ENCODE measurements at regions not wholly inside any gene's neighbourhood (a gene's known extent, or its start where the extent isn't known, plus 50 kb on each side); places are given as distances from the start of the nearest gene placed in this dataset.

DNA sequence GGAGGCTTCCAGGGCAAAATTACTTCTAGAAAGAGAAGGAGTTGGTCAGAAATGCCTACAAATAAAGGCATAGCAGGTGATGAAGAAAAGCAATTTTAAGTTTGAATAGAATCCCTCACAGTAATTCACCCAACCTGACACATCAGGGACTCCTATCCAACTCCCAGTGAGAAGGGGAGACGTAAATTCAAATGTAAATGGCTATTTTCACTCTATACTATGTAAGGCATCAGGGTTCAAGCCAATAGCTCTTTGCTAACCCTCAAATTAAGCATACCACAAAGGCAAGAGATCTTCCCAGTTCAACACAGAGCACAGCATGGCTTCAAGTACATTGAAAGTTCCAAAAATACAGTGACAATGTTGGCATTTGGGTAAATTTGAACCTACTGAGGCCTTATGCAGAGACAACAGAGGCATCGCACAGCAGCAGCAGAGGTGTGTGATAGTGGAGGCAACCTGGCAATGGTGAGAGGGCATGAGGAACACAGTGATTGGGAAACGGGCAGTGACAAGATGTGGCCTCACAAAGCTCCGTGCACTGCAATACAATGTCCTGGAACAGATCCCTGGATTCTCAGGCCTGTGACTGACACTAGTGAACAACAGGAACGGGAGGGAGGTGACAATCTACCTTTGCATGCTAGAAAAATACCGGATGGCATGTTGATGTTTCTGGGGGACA is 95.7 kb downstream of the VSTM2A start:
- TF ChIP-seq, protein P1, sequence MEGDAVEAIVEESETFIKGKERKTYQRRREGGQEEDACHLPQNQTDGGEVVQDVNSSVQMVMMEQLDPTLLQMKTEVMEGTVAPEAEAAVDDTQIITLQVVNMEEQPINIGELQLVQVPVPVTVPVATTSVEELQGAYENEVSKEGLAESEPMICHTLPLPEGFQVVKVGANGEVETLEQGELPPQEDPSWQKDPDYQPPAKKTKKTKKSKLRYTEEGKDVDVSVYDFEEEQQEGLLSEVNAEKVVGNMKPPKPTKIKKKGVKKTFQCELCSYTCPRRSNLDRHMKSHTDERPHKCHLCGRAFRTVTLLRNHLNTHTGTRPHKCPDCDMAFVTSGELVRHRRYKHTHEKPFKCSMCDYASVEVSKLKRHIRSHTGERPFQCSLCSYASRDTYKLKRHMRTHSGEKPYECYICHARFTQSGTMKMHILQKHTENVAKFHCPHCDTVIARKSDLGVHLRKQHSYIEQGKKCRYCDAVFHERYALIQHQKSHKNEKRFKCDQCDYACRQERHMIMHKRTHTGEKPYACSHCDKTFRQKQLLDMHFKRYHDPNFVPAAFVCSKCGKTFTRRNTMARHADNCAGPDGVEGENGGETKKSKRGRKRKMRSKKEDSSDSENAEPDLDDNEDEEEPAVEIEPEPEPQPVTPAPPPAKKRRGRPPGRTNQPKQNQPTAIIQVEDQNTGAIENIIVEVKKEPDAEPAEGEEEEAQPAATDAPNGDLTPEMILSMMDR (IDR thresholded peaks at IDR 0.05 in 8 of 11, conservative IDR thresholded peaks at IDR 0.05 in 3 of 11), result no peak
- no peak for TF ChIP-seq POLR2AphosphoS5 (IDR thresholded peaks at IDR 0.05)

Measured in spleen (tissue), 7 donors.